ENCODE measurements at regions not wholly inside any gene's neighbourhood (a gene's known extent, or its start where the extent isn't known, plus 50 kb on each side); places are given as distances from the start of the nearest gene placed in this dataset.

GRCh38 chr1:29757866-29758780 is 521.8 kb downstream of the PTPRU start:
- H3K27me3 ChIP-seq (ENCODE audit: control insufficient read depth, insufficient read depth, low read length, poor library complexity, severe bottlenecking) = peaks cover 6% of the 10 kb centered on the region
- no peak overlapping the region for H3K9ac ChIP-seq (ENCODE audit: extremely low read depth, low read length, poor library complexity, severe bottlenecking)
- no peak for DNase-seq
- H3K27ac Mint-ChIP-seq = no peak overlapping the region
- WGBS, 2 experiments (ENCODE audit: insufficient coverage in 1 of 2, insufficient read length in 1 of 2) = 83 to 93% methylated on average over 5 to 8 of the region's 8 CpGs
- no peaks in the 10 kb centered on the region for H3K9me3 Mint-ChIP-seq
- H3K9me3 ChIP-seq (ENCODE audit: control insufficient read depth, low read length) = no peaks in the 10 kb centered on the region
- peaks cover 5% of the 10 kb centered on the region for H3K27me3 Mint-ChIP-seq (ENCODE audit: insufficient read depth)
- no peak for TF ChIP-seq CTCF (conservative IDR thresholded peaks at IDR 0.05)
- no peak overlapping the region for H3K4me3 ChIP-seq (ENCODE audit: low read length)
- H3K27ac ChIP-seq (ENCODE audit: low read depth, low read length) = no peak overlapping the region
- H3K36me3 ChIP-seq (ENCODE audit: control insufficient read depth, insufficient read depth, low read length) = no peaks in the 10 kb centered on the region
- H3K4me1 ChIP-seq (ENCODE audit: control insufficient read depth, insufficient read depth, low read length) = peaks cover 5% of the 10 kb centered on the region
- peaks cover 6% of the 10 kb centered on the region for H3K4me1 Mint-ChIP-seq
- H3K36me3 Mint-ChIP-seq (ENCODE audit: low read depth) = no peaks in the 10 kb centered on the region
- no peak overlapping the region for H3K4me3 Mint-ChIP-seq

DNA sequence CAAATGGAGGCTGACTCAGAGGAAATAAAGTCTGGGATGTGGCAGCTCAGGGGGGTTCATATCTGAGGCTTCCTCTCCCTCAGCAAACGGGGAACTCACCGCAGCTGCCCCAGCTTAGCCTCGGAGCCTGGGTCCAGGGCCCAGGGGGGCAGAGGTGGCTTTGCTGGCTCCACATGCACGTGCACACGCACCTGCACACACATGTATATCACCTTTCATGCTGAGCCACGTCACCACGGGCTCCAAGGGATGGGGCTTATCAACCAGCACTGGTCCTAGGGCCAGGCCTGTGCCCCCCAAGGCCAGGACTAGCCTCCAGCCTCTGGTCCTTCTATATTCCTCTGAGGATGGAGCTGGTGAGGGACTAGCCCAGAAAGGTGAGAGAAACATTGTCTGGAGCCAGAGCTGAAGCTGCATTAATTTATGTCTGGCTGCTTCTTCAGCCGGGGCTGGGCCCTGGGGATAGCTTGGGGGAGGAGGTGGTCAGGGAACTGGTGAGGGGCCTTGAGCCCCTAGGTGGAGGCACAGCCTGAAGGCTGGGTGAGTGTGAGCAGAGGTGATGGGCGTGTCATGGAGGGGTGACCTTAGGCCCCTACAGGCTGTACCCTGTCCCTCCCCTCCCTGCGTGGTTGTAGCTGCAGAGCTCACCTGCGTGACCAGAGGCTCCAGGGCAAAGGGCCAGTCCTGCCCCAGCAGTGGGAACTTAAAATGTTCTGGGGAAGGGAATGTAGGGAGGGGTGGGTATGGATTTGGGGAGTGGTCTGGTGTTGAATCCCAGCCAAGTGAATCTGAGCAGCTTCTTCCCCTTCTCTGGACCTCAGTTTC is 520.8 kb downstream of the PTPRU start:
- H3K4me1 Mint-ChIP-seq = peaks cover 6% of the 10 kb centered on the region
- no peak overlapping the region for H3K4me3 Mint-ChIP-seq
- peaks cover 5% of the 10 kb centered on the region for H3K27me3 Mint-ChIP-seq (ENCODE audit: insufficient read depth)
- H3K9me3 Mint-ChIP-seq = no peaks in the 10 kb centered on the region
- H3K36me3 Mint-ChIP-seq (ENCODE audit: low read depth) = no peaks in the 10 kb centered on the region
- TF ChIP-seq CTCF (conservative IDR thresholded peaks at IDR 0.05) = no peak
- WGBS, 2 experiments (ENCODE audit: insufficient coverage in 1 of 2, insufficient read length in 1 of 2) = 86 to 100% methylated on average over 2 to 11 of the region's 11 CpGs
- Histone ChIP-seq H3K27me3 (ENCODE audit: control insufficient read depth, insufficient read depth, low read length, poor library complexity, severe bottlenecking) (peaks cover 6% of the 10 kb centered on the region), H3K4me1 (ENCODE audit: control insufficient read depth, insufficient read depth, low read length) (peaks cover 5% of the 10 kb centered on the region), H3K27ac (ENCODE audit: low read depth, low read length) (no peak overlapping the region), H3K36me3 (ENCODE audit: control insufficient read depth, insufficient read depth, low read length) (no peaks in the 10 kb centered on the region), H3K9me3 (ENCODE audit: control insufficient read depth, low read length) (no peaks in the 10 kb centered on the region), H3K9ac (ENCODE audit: extremely low read depth, low read length, poor library complexity, severe bottlenecking) (no peak overlapping the region), H3K4me3 (ENCODE audit: low read length) (no peak overlapping the region)
- H3K27ac Mint-ChIP-seq = no peak overlapping the region
- DNase-seq = peak; percentile 13

DNA sequence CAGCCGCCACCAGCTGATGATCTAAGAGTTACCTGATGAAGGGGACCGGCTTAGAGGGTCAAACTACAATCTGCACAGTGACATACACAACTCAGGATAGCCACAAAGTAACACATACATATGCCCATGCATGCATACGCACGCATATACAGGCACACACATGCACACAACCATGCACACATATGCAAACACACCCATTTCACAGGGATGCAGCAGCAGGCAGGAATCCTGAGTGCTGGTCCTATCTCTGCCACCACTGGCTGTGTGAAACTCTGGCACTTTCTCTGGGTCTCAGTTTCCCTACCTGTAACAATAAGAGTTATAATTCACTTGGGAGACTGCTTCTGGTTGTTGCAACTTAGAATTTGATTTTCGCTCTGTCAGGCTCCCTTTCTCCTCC is 520.2 kb downstream of the PTPRU start:
- H3K9ac ChIP-seq (ENCODE audit: extremely low read depth, low read length, poor library complexity, severe bottlenecking) = no peak overlapping the region
- no peaks in the 10 kb centered on the region for H3K9me3 Mint-ChIP-seq
- TF ChIP-seq CTCF (conservative IDR thresholded peaks at IDR 0.05) = no peak
- H3K4me3 Mint-ChIP-seq = no peak overlapping the region
- no peak overlapping the region for H3K27ac ChIP-seq (ENCODE audit: low read depth, low read length)
- H3K27me3 Mint-ChIP-seq (ENCODE audit: insufficient read depth) = peaks cover 5% of the 10 kb centered on the region
- H3K9me3 ChIP-seq (ENCODE audit: control insufficient read depth, low read length) = no peaks in the 10 kb centered on the region
- WGBS, 2 experiments (ENCODE audit: insufficient coverage in 1 of 2, insufficient read length in 1 of 2) = 83 to 92% methylated on average over 1 to 5 of the region's 5 CpGs
- no peak overlapping the region for H3K4me3 ChIP-seq (ENCODE audit: low read length)
- H3K36me3 Mint-ChIP-seq (ENCODE audit: low read depth) = no peaks in the 10 kb centered on the region
- H3K27ac Mint-ChIP-seq = no peak overlapping the region
- peaks cover 6% of the 10 kb centered on the region for H3K27me3 ChIP-seq (ENCODE audit: control insufficient read depth, insufficient read depth, low read length, poor library complexity, severe bottlenecking)
- no peaks in the 10 kb centered on the region for H3K36me3 ChIP-seq (ENCODE audit: control insufficient read depth, insufficient read depth, low read length)
- DNase-seq = peak; percentile 15
- peaks cover 6% of the 10 kb centered on the region for H3K4me1 Mint-ChIP-seq
- peaks cover 5% of the 10 kb centered on the region for H3K4me1 ChIP-seq (ENCODE audit: control insufficient read depth, insufficient read depth, low read length)

Measured in endodermal cell (in vitro differentiated cells).